HEK293 (cell line): ENCODE measurements at regions not wholly inside any gene's neighbourhood (a gene's known extent, or its start where the extent isn't known, plus 50 kb on each side); places are given as distances from the start of the nearest gene placed in this dataset.

Source experiments
- CTCF ChIA-PET: fragments of 350-600 bp; formaldehyde crosslinking; extraction: SDS; loops from one replicate; lab custom pipeline; 2021; ENCODE audit warnings: antibody characterized with exemption; lab: Yijun Ruan, JAX
- POLR2A ChIA-PET: fragments of 300-600 bp; formaldehyde crosslinking; extraction: SDS; loops from one replicate; lab custom pipeline; 2020; ENCODE audit warnings: antibody characterized with exemption, inconsistent platforms; lab: Yijun Ruan, JAX
- H3K27ac ChIP-seq: fragments of 200-500 bp; sonication (Bioruptor generic); 2 replicates; pipeline ENCODE4 v1.5.1; 2014; ENCODE audit warnings: low read depth, low read length, control low read depth, inconsistent platforms; ENCODE audit errors: extremely low read depth
- H3K36me3 ChIP-seq, 2 experiments: fragments of 200-500 bp in 1 of 2; sonication (Bioruptor generic) in 1 of 2; 1 replicate in 1 of 2; 2 replicates in 1 of 2; pipeline ENCODE4 v1.5.1; 2014 to 2017; ENCODE audit warnings: inconsistent platforms in 2 of 2, low read length in 2 of 2; ENCODE audit not compliant: control insufficient read depth in 2 of 2, insufficient read depth in 1 of 2
- H3K4me1 ChIP-seq: fragments of 200-500 bp; sonication (Bioruptor generic); 2 replicates; pipeline ENCODE4 v1.5.1; 2014; ENCODE audit warnings: mild to moderate bottlenecking, low read length, inconsistent platforms; ENCODE audit not compliant: control insufficient read depth, insufficient read depth
- H3K4me3 ChIP-seq: 2 replicates; pipeline ENCODE4 v1.5.1; 2011; ENCODE audit warnings: low read depth, mild to moderate bottlenecking, control low read depth, low read length, moderate library complexity
- H3K9me3 ChIP-seq: fragments of 200-500 bp; sonication (Bioruptor generic); 2 replicates; pipeline ENCODE4 v1.5.1; 2014; ENCODE audit warnings: low read depth, low read length, inconsistent platforms; ENCODE audit not compliant: control insufficient read depth, insufficient read depth
- AEBP2 ChIP-seq: fragments of 450-650 bp; formaldehyde crosslinking; IDR thresholded peaks from 2 replicates; pipeline ENCODE4 v1.5.1; 2016; ENCODE audit warnings: missing biosample characterization, missing genetic modification characterization, borderline replicate concordance
- ELK4 ChIP-seq: IDR thresholded peaks from 2 replicates; pipeline ENCODE4 v1.6.1; 2011; ENCODE audit warnings: mild to moderate bottlenecking, low read depth, low read length, borderline replicate concordance
- GLIS1 ChIP-seq: fragments of 450-650 bp; formaldehyde crosslinking; IDR thresholded peaks from 2 replicates; pipeline ENCODE4 v1.5.1; 2016; ENCODE audit warnings: missing biosample characterization, missing genetic modification characterization
- HIC1 ChIP-seq: fragments of 450-650 bp; formaldehyde crosslinking; IDR thresholded peaks from 2 replicates; pipeline ENCODE4 v1.5.1; 2016; ENCODE audit warnings: missing biosample characterization, missing genetic modification characterization
- IKZF3 ChIP-seq: fragments of 450-650 bp; IDR thresholded peaks from 2 replicates; pipeline ENCODE4 v1.5.0; 2018; ENCODE audit warnings: missing biosample characterization, mild to moderate bottlenecking, missing genetic modification characterization, moderate library complexity
- MEIS1 ChIP-seq: sonication (generic); formaldehyde crosslinking; IDR thresholded peaks from 2 replicates; pipeline ENCODE4 v1.8.1; 2022; ENCODE audit warnings: missing genetic modification reagents, mild to moderate bottlenecking, borderline replicate concordance
- YY1 ChIP-seq: fragments of 450-650 bp; formaldehyde crosslinking; IDR thresholded peaks from 2 replicates; pipeline ENCODE4 v1.5.1; 2018; ENCODE audit warnings: missing biosample characterization, missing genetic modification characterization
- ZBTB20 ChIP-seq: fragments of 450-650 bp; formaldehyde crosslinking; IDR thresholded peaks from 2 replicates; pipeline ENCODE4 v1.5.1; 2016; ENCODE audit warnings: missing biosample characterization, missing genetic modification characterization
- ZBTB44 ChIP-seq: fragments of 450-650 bp; IDR thresholded peaks from 2 replicates; pipeline ENCODE4 v1.5.1; 2018; ENCODE audit warnings: missing biosample characterization, mild to moderate bottlenecking, missing genetic modification characterization
- ZBTB48 ChIP-seq: fragments of 450-650 bp; formaldehyde crosslinking; IDR thresholded peaks from 2 replicates; pipeline ENCODE4 v1.5.1; 2016; ENCODE audit warnings: missing biosample characterization, missing genetic modification characterization
- ZBTB6 ChIP-seq: fragments of 450-650 bp; formaldehyde crosslinking; IDR thresholded peaks from 2 replicates; pipeline ENCODE4 v1.5.1; 2017; ENCODE audit warnings: missing biosample characterization, missing genetic modification characterization
- ZBTB7A ChIP-seq: fragments of 450-650 bp; formaldehyde crosslinking; IDR thresholded peaks from 2 replicates; pipeline ENCODE4 v1.5.1; 2016; ENCODE audit warnings: low read depth, missing biosample characterization, missing genetic modification characterization
- ZBTB8A ChIP-seq: fragments of 450-650 bp; formaldehyde crosslinking; IDR thresholded peaks from 2 replicates; pipeline ENCODE4 v1.5.1; 2016; ENCODE audit warnings: missing biosample characterization, missing genetic modification characterization
- ZNF175 ChIP-seq: fragments of 450-650 bp; formaldehyde crosslinking; IDR thresholded peaks from 2 replicates; pipeline ENCODE4 v1.5.1; 2016; ENCODE audit warnings: missing biosample characterization, missing genetic modification characterization
- ZNF184 ChIP-seq: fragments of 450-650 bp; IDR thresholded peaks from 2 replicates; pipeline ENCODE4 v1.5.1; 2018; ENCODE audit warnings: missing biosample characterization, mild to moderate bottlenecking, missing genetic modification characterization
- ZNF223 ChIP-seq: fragments of 450-650 bp; formaldehyde crosslinking; IDR thresholded peaks from 2 replicates; pipeline ENCODE4 v1.5.1; 2016; ENCODE audit warnings: missing biosample characterization, missing genetic modification characterization
- ZNF280C ChIP-seq: fragments of 450-650 bp; formaldehyde crosslinking; IDR thresholded peaks from 2 replicates; pipeline ENCODE4 v1.5.1; 2016; ENCODE audit warnings: missing biosample characterization, missing genetic modification characterization
- ZNF302 ChIP-seq: fragments of 450-650 bp; formaldehyde crosslinking; IDR thresholded peaks from 2 replicates; pipeline ENCODE4 v1.5.1; 2016; ENCODE audit warnings: missing biosample characterization, missing genetic modification characterization, low read depth
- ZNF398 ChIP-seq: fragments of 450-650 bp; formaldehyde crosslinking; IDR thresholded peaks from 2 replicates; pipeline ENCODE4 v1.5.1; 2017; ENCODE audit warnings: missing biosample characterization, missing genetic modification characterization
- ZNF510 ChIP-seq: fragments of 450-650 bp; formaldehyde crosslinking; IDR thresholded peaks from 2 replicates; pipeline ENCODE4 v1.5.1; 2018; ENCODE audit warnings: mild to moderate bottlenecking, missing genetic modification characterization, missing biosample characterization; ENCODE audit not compliant: insufficient replicate concordance
- ZNF560 ChIP-seq: fragments of 450-650 bp; formaldehyde crosslinking; IDR thresholded peaks from 2 replicates; pipeline ENCODE4 v1.5.1; 2017; ENCODE audit warnings: missing biosample characterization, missing genetic modification characterization, borderline replicate concordance
- ZNF610 ChIP-seq: fragments of 450-650 bp; formaldehyde crosslinking; IDR thresholded peaks from 2 replicates; pipeline ENCODE4 v1.5.1; 2016; ENCODE audit warnings: missing biosample characterization, missing genetic modification characterization, borderline replicate concordance
- ZNF623 ChIP-seq: fragments of 450-650 bp; formaldehyde crosslinking; IDR thresholded peaks from 2 replicates; pipeline ENCODE4 v1.5.1; 2016; ENCODE audit warnings: missing biosample characterization, missing genetic modification characterization
- ZNF747 ChIP-seq: fragments of 450-650 bp; formaldehyde crosslinking; IDR thresholded peaks from 2 replicates; pipeline ENCODE4 v1.5.1; 2016; ENCODE audit warnings: missing biosample characterization, missing genetic modification characterization
- ZNF792 ChIP-seq: fragments of 450-650 bp; formaldehyde crosslinking; IDR thresholded peaks from 2 replicates; pipeline ENCODE4 v1.5.1; 2016; ENCODE audit warnings: missing biosample characterization, missing genetic modification characterization
- ZNF837 ChIP-seq: fragments of 450-650 bp; formaldehyde crosslinking; IDR thresholded peaks from 2 replicates; pipeline ENCODE4 v1.5.1; 2016; ENCODE audit warnings: missing biosample characterization, missing genetic modification characterization

- ChIA-PET POLR2A (no interaction called here), CTCF (interaction anchor here (0.7 to 1.3 kb wide), 2 partner anchors 38 to 46 kb away, joined by 3 to 5 read pairs; no protein-coding TSS in a partner anchor)
- no peak overlapping the region for H3K27ac ChIP-seq
- no peaks in the 10 kb centered on the region for H3K4me1 ChIP-seq
- TF ChIP-seq AEBP2 (no peak), ZNF280C (tag by site-specific recombination) (no peak), ZNF175 (tag by site-specific recombination) (no peak), GLIS1 (tag by site-specific recombination) (no peak), IKZF3 (tag by site-specific recombination) (no peak), HIC1 (tag by site-specific recombination) (no peak), ZNF623 (tag by site-specific recombination) (no peak), ZNF223 (tag by site-specific recombination) (no peak), ZBTB48 (tag by site-specific recombination) (no peak), ZBTB20 (no peak), ZNF302 (no peak), YY1 (tag by site-specific recombination) (no peak), ZNF747 (no peak), ELK4 (no peak), ZNF510 (no peak), ZBTB7A (tag by site-specific recombination) (no peak)
- no peak overlapping the region for H3K4me3 ChIP-seq
- no peaks in the 10 kb centered on the region for H3K36me3 ChIP-seq
- H3K9me3 ChIP-seq, result no peaks in the 10 kb centered on the region
Observed at GRCh38 chr18:47710451-47710850, 220.0 kb downstream of the SMAD2 start.

- POLR2A ChIA-PET, result no interaction called here
- Histone ChIP-seq H3K36me3 (no peaks in the 10 kb centered on the region), H3K27ac (no peak overlapping the region), H3K4me3 (no peak overlapping the region), H3K9me3 (no peaks in the 10 kb centered on the region), H3K4me1 (no peaks in the 10 kb centered on the region)
- CTCF ChIA-PET, result interaction anchor here (0.8 kb wide), 1 partner anchor 40 kb away, joined by 3 read pairs; no protein-coding TSS in a partner anchor
- TF ChIP-seq MEIS1 (CRISPR knock-in tag) (no peak), ZNF610 (tag by site-specific recombination) (no peak), ZBTB6 (tag by site-specific recombination) (no peak), ZBTB44 (no peak), ZNF837 (no peak), ZNF560 (no peak), ZNF398 (tag by site-specific recombination) (no peak), ZNF792 (no peak), ZBTB8A (tag by site-specific recombination) (no peak), ZNF184 (tag by site-specific recombination) (no peak)
Observed at GRCh38 chr18:47709556-47709955, 220.9 kb downstream of the SMAD2 start.
